Ishikawa (cell line): ENCODE measurements at regions not wholly inside any gene's neighbourhood (a gene's known extent, or its start where the extent isn't known, plus 50 kb on each side); places are given as distances from the start of the nearest gene placed in this dataset.

Experiments used
- CEBPB ChIP-seq: IDR thresholded peaks from 2 replicates; pipeline ENCODE4 v1.6.1; 2012
- EP300 ChIP-seq: IDR thresholded peaks from 2 replicates; pipeline ENCODE4 v1.6.1; 2012; ENCODE audit warnings: borderline replicate concordance
- RAD21 ChIP-seq: IDR thresholded peaks from 2 replicates; pipeline ENCODE4 v1.6.1; 2012; ENCODE audit warnings: low read depth

- no peak for TF ChIP-seq RAD21
- no peak for TF ChIP-seq EP300
- TF ChIP-seq CEBPB: no peak
These were observed 614.6 kb upstream of the MGMT start for GRCh38 chr10:128852449-128852848.
